GM18868 (cell line): ENCODE measurements at regions not wholly inside any gene's neighbourhood (a gene's known extent, or its start where the extent isn't known, plus 50 kb on each side); places are given as distances from the start of the nearest gene placed in this dataset.
"Not testable (repeated sequence)": the region's sequence is repeated elsewhere in the genome, so short reads cannot be mapped to it uniquely, and the experiment has no call there.

Experiments used
- ATAC-seq: cut with Tn5 transposase; IDR thresholded peaks from one replicate; pipeline ENCODE4 v1.9.1; 2021; ENCODE audit warnings: mild to moderate bottlenecking, moderate library complexity; ENCODE audit not compliant: unreplicated experiment

- not testable (repeated sequence) for ATAC-seq
Observed at GRCh38 chr15:84152381-84152979, 83.1 kb upstream of the GOLGA6L4 start.

GRCh38 chr15:84153655-84154140 lies 81.9 kb upstream of the GOLGA6L4 start:
- not testable (repeated sequence) for ATAC-seq

GRCh38 chr15:84154314-84154713 lies 81.3 kb upstream of the GOLGA6L4 start:
- not testable (repeated sequence) for ATAC-seq

GRCh38 chr15:84154787-84155186 lies 80.8 kb upstream of the GOLGA6L4 start:
- ATAC-seq: not testable (repeated sequence)

DNA sequence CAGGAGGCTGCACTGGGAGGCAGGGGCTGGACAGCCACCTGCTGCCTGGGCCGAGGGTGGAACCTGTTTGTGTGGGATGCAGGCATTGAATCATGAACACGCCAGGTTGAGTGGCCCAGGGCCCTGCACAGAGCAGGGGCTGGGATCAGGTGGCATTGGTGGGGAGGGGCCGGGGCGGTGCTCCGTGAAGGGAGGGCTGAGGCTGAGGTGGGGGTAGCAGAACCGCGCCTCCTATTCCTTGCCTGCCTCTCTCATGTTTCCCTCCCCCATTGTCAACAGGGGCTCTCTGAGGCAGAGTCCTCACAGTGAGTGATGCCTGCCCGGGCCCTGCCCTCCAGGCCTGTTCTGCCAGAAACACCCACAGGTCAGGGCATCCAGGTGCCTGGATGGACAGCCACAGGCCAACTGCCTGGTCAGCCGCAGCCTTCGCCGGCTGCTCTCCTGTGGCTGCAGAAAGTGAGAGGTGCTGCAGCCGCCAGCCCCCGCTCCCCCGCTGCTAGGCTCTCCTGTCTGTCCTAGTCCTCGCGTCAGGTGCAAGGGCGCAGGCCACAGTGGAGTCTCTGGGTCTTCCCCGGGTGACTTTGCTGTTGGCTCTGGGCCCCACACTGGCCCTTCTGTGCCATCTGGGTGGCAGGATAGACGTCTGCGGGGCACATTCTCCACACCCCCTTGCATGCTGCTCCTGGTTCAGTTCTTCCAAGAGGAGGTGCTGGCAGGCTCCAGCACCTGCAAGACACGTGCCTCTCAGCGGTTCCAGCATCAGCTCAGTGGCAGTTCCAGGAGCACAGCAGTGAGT lies 79.6 kb upstream of the GOLGA6L4 start:
- ATAC-seq: not testable (repeated sequence)

- not testable (repeated sequence) for ATAC-seq
Observed at GRCh38 chr15:84156588-84156840, 79.1 kb upstream of the GOLGA6L4 start.

DNA sequence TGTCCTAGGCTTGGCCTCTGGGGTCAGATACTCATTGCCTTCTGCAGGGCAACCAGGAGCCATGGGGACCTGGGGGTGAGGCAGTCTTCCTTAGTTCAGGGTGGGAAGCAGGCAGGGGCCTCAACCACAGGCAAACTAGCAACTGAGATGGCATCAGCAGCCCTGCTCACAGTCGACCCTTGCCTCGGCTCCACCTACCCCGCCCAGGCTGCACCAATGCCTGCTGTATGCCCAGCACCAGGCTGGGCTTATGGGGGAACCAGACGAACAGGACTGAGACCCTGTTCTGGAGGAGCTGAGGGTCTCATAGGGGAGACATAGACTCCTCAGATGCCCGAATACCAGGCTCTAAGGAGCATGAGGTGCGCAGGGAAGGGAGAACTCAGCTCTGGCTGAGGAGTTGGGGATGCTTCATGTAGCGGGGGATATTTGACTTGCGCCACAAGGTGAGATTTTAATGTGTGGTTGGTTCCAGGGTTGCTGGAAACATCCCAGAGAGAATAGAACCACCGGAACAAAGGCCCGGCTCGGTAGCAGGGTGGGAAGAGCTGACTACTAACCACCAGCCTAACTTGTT lies 78.4 kb upstream of the GOLGA6L4 start:
- ATAC-seq: not testable (repeated sequence)

- not testable (repeated sequence) for ATAC-seq
Observed at GRCh38 chr15:84157857-84158256, 77.7 kb upstream of the GOLGA6L4 start.

DNA sequence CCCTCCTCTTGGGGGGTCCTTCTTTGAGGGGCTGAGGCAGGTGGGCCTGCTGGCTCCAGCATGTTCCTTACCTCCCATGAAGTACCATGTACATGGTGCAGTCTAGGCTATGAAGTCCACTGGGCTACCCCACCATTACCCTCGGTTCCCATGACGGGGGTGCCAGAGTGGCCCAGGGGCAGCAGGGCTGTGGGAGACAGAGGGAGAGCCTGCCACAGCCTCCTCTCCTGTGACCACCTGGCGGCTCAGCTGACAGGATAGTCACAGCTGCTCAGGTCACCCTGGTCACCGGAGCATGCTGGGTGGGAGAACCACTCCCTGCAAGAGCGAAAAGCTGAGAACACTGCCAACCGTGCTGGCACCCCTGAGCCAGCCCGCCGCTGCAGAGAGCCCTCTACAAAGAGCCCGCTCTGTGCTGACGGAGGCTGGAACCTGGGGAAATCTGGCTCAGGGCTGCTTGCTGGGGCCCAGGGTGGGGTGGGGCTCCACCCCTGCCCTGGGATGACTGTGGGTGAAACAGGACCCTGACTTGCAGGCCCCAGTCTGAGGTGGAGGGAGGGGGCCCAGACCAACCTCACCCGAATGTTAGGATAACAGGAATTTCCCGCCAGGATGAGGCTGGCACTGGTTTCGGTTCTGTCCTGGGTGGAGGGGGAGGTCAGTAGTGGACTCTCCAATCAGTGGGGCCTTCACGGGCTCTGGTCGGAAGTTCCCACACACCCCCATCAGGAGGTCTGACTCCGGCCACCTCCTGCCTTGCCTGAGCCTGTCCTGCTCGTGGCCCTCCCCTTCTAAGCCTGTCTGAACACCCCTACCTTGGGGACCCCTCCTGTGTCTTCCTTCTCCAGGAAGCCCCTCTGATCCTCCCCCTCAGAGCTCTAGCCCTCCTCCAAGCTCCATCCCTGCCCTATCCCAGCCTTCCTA lies 76.0 kb upstream of the GOLGA6L4 start:
- ATAC-seq: not testable (repeated sequence)

GRCh38 chr15:84164423-84165292 lies 70.9 kb upstream of the GOLGA6L4 start:
- not testable (repeated sequence) for ATAC-seq

GRCh38 chr15:84170029-84170428 lies 65.5 kb upstream of the GOLGA6L4 start:
- ATAC-seq: not testable (repeated sequence)

DNA sequence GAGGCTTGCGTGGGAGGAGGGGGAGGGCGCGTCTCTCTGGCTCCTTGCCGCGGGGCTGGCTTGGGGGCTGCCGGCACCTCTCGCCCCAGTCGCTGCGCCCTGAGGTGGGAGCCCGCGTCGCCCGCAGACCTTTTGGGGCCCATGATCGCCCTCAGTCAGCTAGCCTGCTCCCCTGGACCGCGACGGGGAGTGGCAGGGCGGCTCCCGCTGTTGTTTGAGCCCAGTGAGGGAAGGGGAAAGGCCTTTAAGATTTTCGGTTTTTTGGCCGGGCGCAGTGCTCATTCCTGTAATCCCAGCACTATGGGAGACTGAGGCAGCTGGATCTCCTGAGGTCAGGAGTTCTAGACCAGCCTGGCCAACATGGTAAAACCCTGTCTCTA lies 62.4 kb upstream of the GOLGA6L4 start:
- not testable (repeated sequence) for ATAC-seq
